GM21825 (cell line): ENCODE measurements at regions not wholly inside any gene's neighbourhood (a gene's known extent, or its start where the extent isn't known, plus 50 kb on each side); places are given as distances from the start of the nearest gene placed in this dataset.
"Not testable (repeated sequence)": the region's sequence is repeated elsewhere in the genome, so short reads cannot be mapped to it uniquely, and the experiment has no call there.

Source experiments
- ATAC-seq: cut with Tn5 transposase; IDR thresholded peaks from one replicate; pipeline ENCODE4 v1.9.1; 2021; ENCODE audit warnings: mild to moderate bottlenecking, moderate library complexity; ENCODE audit not compliant: unreplicated experiment

- no peak for ATAC-seq
These were observed 94.7 kb upstream of the ERRFI1 start for GRCh38 chr1:8120693-8121260.

DNA sequence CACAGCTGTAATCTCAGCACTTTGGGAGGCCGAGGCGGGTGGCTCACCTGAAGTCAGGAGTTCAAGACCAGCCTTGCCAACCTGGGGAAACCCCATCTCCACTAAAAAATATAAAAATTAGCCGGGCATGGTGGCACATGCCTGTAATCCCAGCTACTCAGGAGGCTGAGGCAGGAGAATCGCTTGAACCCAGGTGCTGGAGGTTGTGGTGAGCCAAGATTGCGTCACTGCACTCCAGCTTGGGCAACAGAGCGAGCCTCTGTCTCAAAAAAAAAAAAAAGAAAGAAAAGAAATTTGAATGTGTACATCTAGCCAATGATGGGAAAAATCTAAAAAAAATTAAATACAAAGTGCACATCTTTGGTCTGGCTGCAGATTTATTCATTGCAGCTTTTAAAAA lies 92.6 kb upstream of the ERRFI1 start:
- ATAC-seq = not testable (repeated sequence)

DNA sequence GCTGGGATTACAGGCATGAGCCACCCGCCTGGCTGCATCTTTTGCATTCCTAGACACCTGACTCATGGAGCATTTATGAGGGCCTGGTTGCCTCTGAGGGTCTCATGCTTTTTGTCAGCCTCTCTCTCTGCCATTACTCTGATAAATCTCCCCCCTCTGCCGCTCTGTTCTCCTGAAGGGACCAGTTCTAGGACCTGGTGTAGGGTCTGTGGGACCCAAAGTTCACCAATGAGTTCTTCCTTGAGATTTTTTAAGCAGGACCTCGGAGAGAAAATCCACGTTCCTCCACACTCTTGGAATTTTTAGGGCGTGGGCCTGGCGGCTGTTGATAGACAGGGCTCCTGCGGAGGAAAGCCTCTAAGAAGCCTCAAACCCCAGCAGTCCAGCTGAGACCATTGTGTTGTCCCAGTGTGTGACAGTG lies 91.9 kb upstream of the ERRFI1 start:
- no peak for ATAC-seq

DNA sequence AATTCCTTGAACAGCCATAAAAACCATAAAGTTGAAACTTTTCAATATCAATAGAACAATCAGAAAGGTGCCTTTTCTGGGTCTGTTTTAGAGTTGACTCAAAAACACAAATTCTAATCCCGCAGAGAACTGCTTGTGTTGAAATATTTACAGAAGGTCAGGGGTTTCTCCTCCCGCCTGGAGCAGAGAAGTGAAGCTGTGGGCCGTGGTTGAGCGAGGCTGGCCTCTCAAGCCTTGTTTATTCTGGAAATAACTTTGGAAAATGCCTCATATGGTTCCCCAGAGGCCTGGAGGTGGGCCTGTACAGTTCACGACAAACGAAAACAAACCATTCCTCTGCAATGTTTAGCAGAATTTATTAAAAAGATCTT lies 90.8 kb upstream of the ERRFI1 start:
- no peak for ATAC-seq

- no peak for ATAC-seq
These were observed 89.7 kb upstream of the ERRFI1 start for GRCh38 chr1:8115769-8116167.

GRCh38 chr1:8115031-8115768 lies 89.1 kb upstream of the ERRFI1 start:
- no peak for ATAC-seq

GRCh38 chr1:8113262-8114220 lies 87.4 kb upstream of the ERRFI1 start:
- no peak for ATAC-seq

DNA sequence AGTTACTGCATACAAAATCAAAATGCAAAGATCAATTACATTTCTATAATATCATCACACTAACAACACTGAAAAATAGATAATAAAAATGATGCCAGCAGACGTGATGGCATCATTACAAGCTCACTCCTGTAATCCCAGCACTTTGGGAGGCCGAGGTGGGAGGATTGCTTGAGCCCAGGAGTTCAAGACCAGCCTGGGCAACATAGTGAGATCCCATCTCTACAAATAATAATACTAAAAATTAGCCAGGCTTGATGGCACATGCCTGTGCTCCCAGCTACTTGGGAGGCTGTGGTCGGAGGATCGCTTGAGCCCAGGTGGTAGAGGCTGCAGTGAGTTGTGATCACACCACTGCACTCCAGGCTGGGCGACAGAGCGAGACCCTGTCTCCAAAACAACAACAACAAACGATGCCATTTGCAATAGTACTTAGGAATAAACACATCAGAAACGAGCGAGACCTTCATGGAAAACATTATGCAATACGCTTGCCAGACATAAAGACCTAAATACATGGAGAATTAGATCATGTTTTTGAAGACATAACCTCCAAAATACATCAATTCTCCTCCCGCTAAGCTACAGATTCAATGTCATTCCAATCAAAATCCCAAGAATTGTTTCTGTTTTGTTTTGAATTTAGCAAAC lies 86.6 kb upstream of the ERRFI1 start:
- no peak for ATAC-seq

GRCh38 chr1:8111560-8111959 lies 85.5 kb upstream of the ERRFI1 start:
- no peak for ATAC-seq

GRCh38 chr1:8109216-8109615 lies 83.1 kb upstream of the ERRFI1 start:
- no peak for ATAC-seq

DNA sequence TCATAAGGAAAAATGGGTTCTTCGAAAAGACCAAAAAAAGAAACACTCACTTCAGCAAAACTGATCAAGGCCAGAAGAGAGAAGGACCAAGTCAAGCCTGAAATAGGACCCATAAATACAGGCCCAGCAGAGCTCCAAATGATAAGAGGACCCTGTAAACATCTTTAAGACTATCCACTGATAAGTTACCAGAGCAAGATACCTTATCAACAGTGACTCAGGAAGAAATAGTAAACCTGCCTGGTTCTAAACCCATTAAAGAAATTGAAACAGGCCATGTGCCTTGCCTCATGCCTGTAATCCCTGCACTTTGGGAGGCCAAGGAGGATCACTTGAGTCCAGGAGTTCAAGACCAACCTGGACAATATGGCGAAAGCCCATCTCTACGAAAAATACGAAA lies 81.8 kb upstream of the ERRFI1 start:
- no peak for ATAC-seq

DNA sequence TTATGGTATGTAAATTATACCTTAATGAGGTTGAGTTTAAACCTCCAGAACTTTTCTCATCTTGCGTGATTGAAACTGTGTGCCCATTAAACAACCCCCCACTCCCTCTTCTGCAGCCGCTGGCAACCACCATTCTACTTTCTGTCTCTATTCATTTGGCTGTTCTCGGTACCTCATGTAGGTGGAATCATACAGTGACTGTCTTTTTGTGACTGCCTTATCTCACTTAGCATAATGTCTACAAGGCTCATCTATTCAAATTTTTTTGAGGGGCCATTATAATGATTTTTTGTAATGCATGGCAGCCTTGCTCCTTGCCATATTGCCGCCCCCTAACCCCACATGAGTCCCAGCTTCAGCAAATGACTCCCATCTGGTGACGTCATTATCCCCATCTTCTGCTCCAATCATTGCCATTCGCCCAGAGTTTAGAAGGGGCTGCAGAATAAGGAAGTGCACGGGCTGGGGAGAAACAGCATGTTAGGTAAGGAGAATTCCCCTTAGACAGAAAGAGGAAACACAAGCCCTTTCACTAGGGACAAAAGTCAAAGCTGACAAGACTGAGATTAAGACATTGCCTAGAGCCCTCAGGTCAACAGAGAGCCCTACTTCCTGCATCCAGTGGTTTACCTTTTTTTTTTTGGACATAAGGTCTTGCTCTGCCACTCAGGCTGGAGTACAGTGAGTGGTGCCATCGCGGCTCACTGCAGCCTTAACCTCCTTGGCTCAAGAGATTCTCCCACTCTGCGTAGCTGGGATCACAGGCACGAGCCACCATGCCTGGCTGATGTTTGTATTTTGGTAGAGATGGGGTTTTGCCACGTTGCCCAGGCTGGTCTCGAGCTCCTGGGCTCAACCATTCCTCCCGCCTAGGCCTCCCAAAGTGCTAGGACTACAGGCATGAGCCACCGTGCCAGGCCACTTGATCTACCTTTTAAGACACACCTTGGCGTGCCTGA lies 78.4 kb upstream of the ERRFI1 start:
- ATAC-seq = no peak

- ATAC-seq = peak; percentile 22
These were observed 71.8 kb upstream of the ERRFI1 start for GRCh38 chr1:8097908-8098307.

GRCh38 chr1:8097077-8097799 lies 71.1 kb upstream of the ERRFI1 start:
- peak; percentile 76 for ATAC-seq

DNA sequence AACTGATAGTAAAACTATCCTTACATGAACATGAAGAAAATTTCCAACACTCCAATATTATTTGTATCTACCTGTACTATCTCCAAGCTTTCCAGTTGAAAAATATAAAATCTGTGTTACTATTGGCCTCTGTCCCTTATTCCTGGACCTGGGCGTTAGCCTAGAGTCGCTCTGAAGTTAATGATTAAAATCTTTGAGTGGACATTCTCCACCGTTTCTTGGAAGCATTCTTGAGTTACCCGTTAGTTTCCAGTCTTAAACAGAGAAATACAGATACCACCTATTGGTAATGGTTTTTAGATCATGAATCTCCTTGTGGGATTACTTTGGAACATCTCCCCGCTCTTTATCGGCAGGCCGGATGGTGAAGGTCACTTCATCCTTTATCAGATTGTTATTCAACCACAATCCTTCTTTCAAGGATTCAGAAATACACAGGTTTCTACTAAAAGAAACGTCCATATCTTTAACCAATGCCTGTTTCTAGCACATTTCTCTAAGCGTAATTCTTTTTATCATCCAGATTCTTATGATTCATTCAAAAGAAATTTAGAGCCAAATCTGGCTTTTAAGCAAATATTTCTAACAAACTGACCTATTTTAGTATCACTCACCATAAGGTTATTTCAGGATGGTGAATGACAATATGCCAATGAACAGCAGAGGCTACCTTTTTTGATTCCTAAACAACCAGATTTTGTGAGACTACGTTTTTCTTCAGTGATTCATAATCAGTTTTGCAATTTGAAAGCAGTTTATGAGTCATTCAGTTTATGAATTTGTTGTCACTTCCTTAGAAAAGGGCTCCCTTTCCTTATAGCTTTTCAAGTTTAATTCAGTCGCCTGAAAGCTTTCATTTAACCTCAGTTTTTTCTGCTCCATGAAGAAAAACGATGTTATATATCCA lies 70.2 kb upstream of the ERRFI1 start:
- no peak for ATAC-seq

GRCh38 chr1:8095584-8095983 lies 69.5 kb upstream of the ERRFI1 start:
- no peak for ATAC-seq

GRCh38 chr1:8094481-8095241 lies 68.6 kb upstream of the ERRFI1 start:
- ATAC-seq = no peak
